ENCODE measurements at regions not wholly inside any gene's neighbourhood (a gene's known extent, or its start where the extent isn't known, plus 50 kb on each side); places are given as distances from the start of the nearest gene placed in this dataset.

GRCh38 chrX:113274791-113275190, 434.2 kb upstream of the AMOT start:
- no peak for TF ChIP-seq CTCF (IDR thresholded peaks at IDR 0.05; ENCODE audit: low read length)
- TF ChIP-seq EZH2 (IDR thresholded peaks at IDR 0.05; ENCODE audit: borderline replicate concordance, low read length), result no peak

Measured in OCI-LY1 (cell line).